Fibroblast of lung (primary cell): ENCODE measurements at regions not wholly inside any gene's neighbourhood (a gene's known extent, or its start where the extent isn't known, plus 50 kb on each side); places are given as distances from the start of the nearest gene placed in this dataset.
A peak's percentile ranks its signal among the peaks of the same experiment; 100 is the strongest.

Experiments
- DNase-seq, 2 donors: peaks; one replicate each; pipeline versions ENCODE4 v3.0.0 to v3.0.0-alpha.2; 2010; ENCODE audit warnings: low read depth in 2 of 2
- H2AFZ ChIP-seq: 2 replicates; pipeline ENCODE4 v1.5.1; 2012; ENCODE audit warnings: low read length, control low read depth, inconsistent platforms
- H3K27ac ChIP-seq: 2 replicates; pipeline ENCODE4 v1.5.1; 2011; ENCODE audit warnings: low read length, control low read depth; ENCODE audit not compliant: insufficient read depth
- H3K27me3 ChIP-seq: 2 replicates; pipeline ENCODE4 v1.5.1; 2011; ENCODE audit warnings: mild to moderate bottlenecking, low read length; ENCODE audit not compliant: control insufficient read depth, insufficient read depth
- H3K36me3 ChIP-seq: 2 replicates; pipeline ENCODE4 v1.5.1; 2011; ENCODE audit warnings: low read length; ENCODE audit not compliant: control insufficient read depth, insufficient read depth
- H3K4me1 ChIP-seq: 2 replicates; pipeline ENCODE4 v1.5.1; 2011; ENCODE audit warnings: low read length; ENCODE audit not compliant: control insufficient read depth, insufficient read depth; ENCODE audit errors: extremely low read depth
- H3K4me2 ChIP-seq: 2 replicates; pipeline ENCODE4 v1.5.1; 2011; ENCODE audit warnings: low read length, control low read depth; ENCODE audit not compliant: insufficient read depth; ENCODE audit errors: extremely low read depth
- H3K4me3 ChIP-seq, 4 experiments: fragments of 200-600 bp in 1 of 4; sonication (generic) in 1 of 4; replicated peaks in 1 of 4; 2 replicates each; pipeline ENCODE4 v1.5.1; 2011 to 2016; ENCODE audit warnings: low read length in 4 of 4, low read depth in 3 of 4, mild to moderate bottlenecking in 3 of 4, control low read depth in 2 of 4, inconsistent platforms in 1 of 4, mixed read lengths in 1 of 4; ENCODE audit not compliant: insufficient read depth in 1 of 4; ENCODE audit errors: control extremely low read depth in 1 of 4
- H3K79me2 ChIP-seq: 2 replicates; pipeline ENCODE4 v1.5.1; 2012; ENCODE audit warnings: mild to moderate bottlenecking, low read length, inconsistent platforms; ENCODE audit not compliant: control insufficient read depth, insufficient read depth
- H3K9ac ChIP-seq: 2 replicates; pipeline ENCODE4 v1.5.1; 2011; ENCODE audit warnings: mild to moderate bottlenecking, low read length, control low read depth; ENCODE audit not compliant: insufficient read depth
- H3K9me3 ChIP-seq: 2 replicates; pipeline ENCODE4 v1.5.1; 2012; ENCODE audit warnings: low read depth, low read length; ENCODE audit not compliant: control insufficient read depth, insufficient read depth
- H4K20me1 ChIP-seq: 2 replicates; pipeline ENCODE4 v1.5.1; 2011; ENCODE audit warnings: low read length; ENCODE audit not compliant: control insufficient read depth, insufficient read depth; ENCODE audit errors: extremely low read depth
- CTCF ChIP-seq, 2 donors: IDR thresholded peaks in 1 of 2; conservative IDR thresholded peaks in 1 of 2; 1 replicate in 1 of 2; 2 replicates in 1 of 2; pipeline ENCODE4 v1.5.1; 2011 to 2012; ENCODE audit warnings: low read length in 2 of 2, control low read depth in 1 of 2, inconsistent platforms in 1 of 2, low read depth in 1 of 2, mild to moderate bottlenecking in 1 of 2
- EZH2 ChIP-seq: IDR thresholded peaks from 2 replicates; pipeline ENCODE4 v1.5.1; 2012; ENCODE audit warnings: low read length, control low read depth, mild to moderate bottlenecking; ENCODE audit errors: missing control alignments

GRCh38 chr2:173708806-173709205 is 256.4 kb downstream of the SP3 start:
- Histone ChIP-seq H3K4me3 (no peak overlapping the region), H2AFZ (no peak overlapping the region), H4K20me1 (no peaks in the 10 kb centered on the region), H3K36me3 (no peaks in the 10 kb centered on the region), H3K79me2 (no peaks in the 10 kb centered on the region), H3K9me3 (no peaks in the 10 kb centered on the region), H3K27ac (no peak overlapping the region), H3K4me1 (no peaks in the 10 kb centered on the region), H3K27me3 (peaks cover 3% of the 10 kb centered on the region), H3K4me2 (no peak overlapping the region), H3K9ac (no peak overlapping the region)
- TF ChIP-seq EZH2 = no peak
- TF ChIP-seq CTCF (conservative IDR thresholded peaks at IDR 0.05 in 1 of 2, IDR thresholded peaks at IDR 0.05 in 1 of 2; ENCODE audit: low read depth in 1 of 2, low read length in 2 of 2) = no peak
- DNase-seq = peak in 1 of 2 donors; percentile 68

DNA sequence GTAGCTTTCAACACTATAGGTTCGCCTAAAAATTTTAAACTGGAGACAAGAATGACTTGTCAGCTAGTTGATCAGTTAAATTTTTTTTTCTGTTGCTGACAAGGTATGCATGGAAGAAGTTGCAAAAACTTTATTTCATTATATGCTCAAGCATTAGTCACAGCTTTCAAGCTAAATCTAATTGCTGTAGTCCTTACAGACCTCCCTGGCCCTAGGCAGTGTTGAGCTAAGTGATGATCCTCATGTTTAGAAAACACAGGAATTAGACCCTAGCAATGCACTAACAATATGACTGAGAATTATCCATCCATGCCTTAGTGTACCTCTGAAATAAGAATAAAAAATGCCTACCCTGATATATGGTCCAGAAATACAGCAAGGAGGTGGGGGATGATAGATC is 253.4 kb downstream of the SP3 start:
- no peak for TF ChIP-seq CTCF (conservative IDR thresholded peaks at IDR 0.05 in 1 of 2, IDR thresholded peaks at IDR 0.05 in 1 of 2; ENCODE audit: low read depth in 1 of 2, low read length in 2 of 2)
- no peak for TF ChIP-seq EZH2
- no peaks in the 10 kb centered on the region for H3K4me1 ChIP-seq

DNA sequence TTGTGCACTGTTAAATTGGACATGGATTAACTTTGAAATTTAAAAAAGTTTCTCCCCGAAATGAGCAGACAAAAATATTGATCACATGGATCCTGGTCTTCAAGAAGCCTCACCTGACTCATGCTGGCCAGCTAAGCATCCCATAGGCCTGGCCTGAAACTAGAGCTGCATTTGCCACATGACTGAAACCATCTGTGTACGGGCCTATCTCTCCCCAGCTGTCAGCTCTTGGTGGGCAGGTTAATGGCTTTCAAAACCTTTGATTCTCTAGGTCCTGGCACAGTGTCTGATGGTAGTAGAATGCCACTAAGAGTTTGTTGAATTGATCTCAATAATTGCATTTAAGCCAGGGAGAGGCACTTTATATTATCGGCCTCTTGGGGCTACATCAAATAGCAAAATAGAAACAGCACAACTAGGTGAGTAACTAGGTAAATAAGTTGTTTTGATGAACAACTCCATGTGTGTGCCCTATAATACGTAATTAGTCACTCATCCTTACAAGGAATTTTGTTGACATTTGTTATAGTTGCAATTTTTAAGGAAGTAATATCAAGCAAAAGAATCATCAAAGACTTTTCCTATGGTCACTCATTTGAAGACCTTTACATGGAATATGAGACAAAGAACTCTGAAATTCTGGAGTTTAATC is 251.1 kb downstream of the SP3 start:
- Histone ChIP-seq H3K79me2 (no peaks in the 10 kb centered on the region), H3K4me2 (no peak overlapping the region), H3K27ac (no peak overlapping the region), H4K20me1 (no peaks in the 10 kb centered on the region), H3K9ac (no peak overlapping the region), H3K36me3 (no peaks in the 10 kb centered on the region), H3K27me3 (peaks cover 2% of the 10 kb centered on the region), H3K4me3 (no peak overlapping the region), H2AFZ (no peak overlapping the region), H3K9me3 (no peaks in the 10 kb centered on the region), H3K4me1 (no peaks in the 10 kb centered on the region)
- TF ChIP-seq EZH2 (no peak), CTCF (conservative IDR thresholded peaks at IDR 0.05 in 1 of 2, IDR thresholded peaks at IDR 0.05 in 1 of 2; ENCODE audit: low read depth in 1 of 2, low read length in 2 of 2) (no peak)
- no peak for DNase-seq

More for the DNA sequence above, 253.4 kb downstream of the SP3 start:
- H3K4me3 ChIP-seq = no peak overlapping the region
- H3K9ac ChIP-seq = no peak overlapping the region
- no peak overlapping the region for H2AFZ ChIP-seq
- no peak overlapping the region for H3K27ac ChIP-seq
- no peaks in the 10 kb centered on the region for H3K27me3 ChIP-seq
- H4K20me1 ChIP-seq = no peaks in the 10 kb centered on the region
- no peaks in the 10 kb centered on the region for H3K79me2 ChIP-seq
- H3K36me3 ChIP-seq = no peaks in the 10 kb centered on the region
- H3K9me3 ChIP-seq = no peaks in the 10 kb centered on the region
- H3K4me2 ChIP-seq = no peak overlapping the region
- no peak for DNase-seq
